A549 (cell line): ENCODE measurements at regions not wholly inside any gene's neighbourhood (a gene's known extent, or its start where the extent isn't known, plus 50 kb on each side); places are given as distances from the start of the nearest gene placed in this dataset.
A peak's percentile ranks its signal among the peaks of the same experiment; 100 is the strongest.

ENCODE experiments used
- ATAC-seq, 2 experiments: fragments of 200-7000 bp in 1 of 2; fragments of >200 bp in 1 of 2; cut with Nextera tagmentation in 1 of 2; cut with Tn5 transposase in 1 of 2; 3 replicates each; pipeline versions ENCODE4 v1.8.0 to v1.9.1; 2018 to 2020; ENCODE audit warnings: mild to moderate bottlenecking in 1 of 2, moderate library complexity in 1 of 2
- CTCF ChIA-PET: fragments of 300-600 bp; sonication (Branson Sonifier 250); formaldehyde crosslinking; extraction: SDS; loops from one replicate; lab custom pipeline; 2021; ENCODE audit warnings: antibody characterized with exemption, inconsistent platforms; lab: Yijun Ruan, JAX
- POLR2A ChIA-PET: fragments of 350-600 bp; formaldehyde crosslinking; extraction: SDS; loops from one replicate; lab custom pipeline; 2021; ENCODE audit warnings: antibody characterized with exemption, inconsistent platforms; lab: Yijun Ruan, JAX
- DNase-seq, 2 experiments: peaks; one replicate each; pipeline versions ENCODE4 v3.0.0 to v3.0.0-alpha.2; 2011 to 2016; ENCODE audit warnings: low read depth in 1 of 2, low spot score in 1 of 2
- FAIRE-seq: peaks from 2 replicates; lab custom pipeline; 2011; peaks lifted over from hg19 to GRCh38; lab: Jason Lieb, UNC
- H3K27ac ChIP-seq, 2 experiments: fragments of >200 bp; sonication (Bioruptor Twin); formaldehyde crosslinking; 3 replicates each; pipeline ENCODE4 v1.5.1; 2016 to 2017
- H3K4me1 ChIP-seq: fragments of >200 bp; sonication (Bioruptor Twin); formaldehyde crosslinking; 3 replicates; pipeline ENCODE4 v1.6.1; 2016
- H3K4me2 ChIP-seq: fragments of >200 bp; sonication (Bioruptor Twin); formaldehyde crosslinking; 3 replicates; pipeline ENCODE4 v1.6.1; 2016
- H3K4me3 ChIP-seq: fragments of >200 bp; sonication (Bioruptor Twin); formaldehyde crosslinking; 3 replicates; pipeline ENCODE4 v1.5.1; 2016
- H3K9me3 ChIP-seq: fragments of >200 bp; sonication (Bioruptor Twin); formaldehyde crosslinking; 3 replicates; pipeline ENCODE4 v1.6.1; 2016
- ATOH8 ChIP-seq: fragments of 250-450 bp; sonication (Bioruptor Pico); IDR thresholded peaks from 2 replicates; pipeline ENCODE4 v1.5.0; 2020; ENCODE audit warnings: low read depth, mild to moderate bottlenecking, moderate library complexity
- BCL3 ChIP-seq: fragments of >200 bp; sonication (Bioruptor Twin); formaldehyde crosslinking; IDR thresholded peaks from 3 replicates; pipeline ENCODE4 v1.6.1; 2016
- CEBPB ChIP-seq, 2 experiments: fragments of >200 bp in 1 of 2; sonication (Bioruptor Twin) in 1 of 2; formaldehyde crosslinking in 1 of 2; IDR thresholded peaks; 2 replicates each; pipeline ENCODE4 v1.6.1; 2012 to 2016
- CHD2 ChIP-seq: fragments of 150-350 bp; IDR thresholded peaks from 2 replicates; pipeline ENCODE4 v1.6.1; 2014; ENCODE audit warnings: low read length; ENCODE audit not compliant: partially characterized antibody
- CTCF ChIP-seq: fragments of >200 bp; sonication (Bioruptor Twin); formaldehyde crosslinking; IDR thresholded peaks from 3 replicates; pipeline ENCODE4 v1.5.1; 2016
- ELK1 ChIP-seq: fragments of 150-350 bp; IDR thresholded peaks from 2 replicates; pipeline ENCODE4 v1.6.1; 2014; ENCODE audit warnings: low read depth, mild to moderate bottlenecking, low read length
- EP300 ChIP-seq, 2 experiments: fragments of >200 bp; sonication (Bioruptor Twin); formaldehyde crosslinking; IDR thresholded peaks; 2 replicates in 1 of 2; 3 replicates in 1 of 2; pipeline ENCODE4 v1.6.1; 2016 to 2017
- FOSL2 ChIP-seq, 2 experiments: fragments of 450-650 bp in 1 of 2; fragments of >200 bp in 1 of 2; sonication (Bioruptor Twin) in 1 of 2; formaldehyde crosslinking; IDR thresholded peaks; 2 replicates each; pipeline versions ENCODE4 v1.5.0 to v1.6.1; 2016 to 2020; ENCODE audit warnings: mild to moderate bottlenecking in 1 of 2, moderate library complexity in 1 of 2
- GATA3 ChIP-seq: IDR thresholded peaks from 2 replicates; pipeline ENCODE4 v1.6.1; 2012; ENCODE audit warnings: borderline replicate concordance
- HDAC2 ChIP-seq: fragments of 200-600 bp; sonication (generic); IDR thresholded peaks from 2 replicates; pipeline ENCODE4 v1.6.1; 2016
- HOXA7 ChIP-seq: fragments of 250-450 bp; sonication (Bioruptor Pico); IDR thresholded peaks from 2 replicates; pipeline ENCODE4 v1.5.0; 2020; ENCODE audit warnings: mild to moderate bottlenecking, moderate library complexity
- HOXB5 ChIP-seq: fragments of 250-450 bp; sonication (Bioruptor Pico); IDR thresholded peaks from 2 replicates; pipeline ENCODE4 v1.5.0; 2020; ENCODE audit warnings: mild to moderate bottlenecking, moderate library complexity
- JUN ChIP-seq, 2 experiments: fragments of >200 bp; sonication (Bioruptor Twin); formaldehyde crosslinking; IDR thresholded peaks; 2 replicates in 1 of 2; 3 replicates in 1 of 2; pipeline ENCODE4 v1.6.1; 2016 to 2017
- JUNB ChIP-seq: fragments of >200 bp; sonication (Bioruptor Twin); formaldehyde crosslinking; IDR thresholded peaks from 2 replicates; pipeline ENCODE4 v1.6.1; 2016
- KDM5A ChIP-seq: fragments of 200-600 bp; sonication (generic); IDR thresholded peaks from 2 replicates; pipeline ENCODE4 v1.6.1; 2016; ENCODE audit warnings: antibody characterized with exemption, mild to moderate bottlenecking
- MAZ ChIP-seq: fragments of 150-350 bp; IDR thresholded peaks from 2 replicates; pipeline ENCODE4 v1.6.1; 2014; ENCODE audit warnings: antibody characterized with exemption, low read depth, low read length, borderline replicate concordance
- NR3C1 ChIP-seq: fragments of >200 bp; sonication (Bioruptor Twin); formaldehyde crosslinking; IDR thresholded peaks from 3 replicates; pipeline ENCODE4 v1.6.1; 2017
- RAD21 ChIP-seq, 2 experiments: fragments of >200 bp in 1 of 2; sonication (Bioruptor Twin) in 1 of 2; formaldehyde crosslinking in 1 of 2; IDR thresholded peaks in 1 of 2; conservative IDR thresholded peaks in 1 of 2; 2 replicates in 1 of 2; 3 replicates in 1 of 2; pipeline ENCODE4 v1.6.1; 2012 to 2018; ENCODE audit warnings: inconsistent platforms in 1 of 2
- RCOR1 ChIP-seq: fragments of 150-350 bp; IDR thresholded peaks from 2 replicates; pipeline ENCODE4 v1.6.1; 2014; ENCODE audit warnings: antibody characterized with exemption, low read length, low read depth
- RNF2 ChIP-seq: fragments of 200-600 bp; sonication (generic); IDR thresholded peaks from 2 replicates; pipeline ENCODE4 v1.6.1; 2016; ENCODE audit warnings: low read depth, mild to moderate bottlenecking, antibody characterized with exemption, moderate library complexity, borderline replicate concordance
- SMC3 ChIP-seq: fragments of >200 bp; sonication (Bioruptor Twin); formaldehyde crosslinking; IDR thresholded peaks from 3 replicates; pipeline ENCODE4 v1.6.1; 2018; ENCODE audit warnings: inconsistent platforms
- TP53 ChIP-seq: fragments of 250-450 bp; sonication (Bioruptor Pico); IDR thresholded peaks from 2 replicates; pipeline ENCODE4 v1.5.0; 2021; ENCODE audit warnings: mild to moderate bottlenecking, moderate library complexity
- USF2 ChIP-seq: fragments of 450-650 bp; IDR thresholded peaks from 2 replicates; pipeline ENCODE4 v1.6.1; 2014; ENCODE audit warnings: antibody characterized with exemption
- ZNF302 ChIP-seq: fragments of 250-450 bp; sonication (Bioruptor Pico); IDR thresholded peaks from 2 replicates; pipeline ENCODE4 v1.9.0; 2021; ENCODE audit warnings: inconsistent platforms, mild to moderate bottlenecking, moderate library complexity
- ZSCAN20 ChIP-seq: fragments of 250-450 bp; sonication (Bioruptor Pico); IDR thresholded peaks from 2 replicates; pipeline ENCODE4 v1.8.0; 2022; ENCODE audit warnings: mild to moderate bottlenecking, moderate library complexity
- WGBS: methylation state at CpG from one replicate; pipeline ENCODE4 v1.1.6; 2017; ENCODE audit errors: missing lambda C conversion rate; 5-methylcytosine and 5-hydroxymethylcytosine counted together

- ATAC-seq: peak in 1 of 2 experiments; percentile 71; a peak in 3 of 6 replicates
- Histone ChIP-seq H3K9me3 (peaks cover 6% of the 10 kb centered on the region; the same call in 1 of the 3 replicates), H3K4me3 (no peak overlapping the region), H3K4me1 (peaks cover 21% of the 10 kb centered on the region), H3K4me2 (peak overlapping the region; percentile 54), H3K27ac (peak overlapping the region; percentile 48 to 93)
- 5% methylated on average over 2 of the region's 2 CpGs for WGBS
- FAIRE-seq: peak; percentile 51
- ChIA-PET POLR2A (interaction anchor here (1.3 kb wide), 1 partner anchor 25 kb away, joined by 4 read pairs; no protein-coding TSS in a partner anchor), CTCF (interaction anchor here (1.1 to 1.2 kb wide), 2 partner anchors 193 to 459 kb away, joined by 3 read pairs; no protein-coding TSS in a partner anchor)
- peak in 1 of 2 experiments; percentile 56 for DNase-seq
- TF ChIP-seq FOSL2 (IDR thresholded peaks at IDR 0.05): no peak
- peak; percentile 71 for TF ChIP-seq FOSL2 (CRISPR knock-in tag; IDR thresholded peaks at IDR 0.05)
- TF ChIP-seq JUN (IDR thresholded peaks at IDR 0.05): 0 out of 5 replicates have a peak, but pooled peaks have one; percentile 45 to 64
- peak; percentile 75 for TF ChIP-seq GATA3
- 0 out of 2 replicates have a peak, but pooled peaks have one; percentile 21 for TF ChIP-seq HOXB5 (CRISPR knock-in tag)
- 0 out of 3 replicates have a peak, but pooled peaks have one; percentile 47 for TF ChIP-seq BCL3
- no peak for TF ChIP-seq RCOR1
- peak; percentile 52 to 71; a peak in 3 of 5 replicates for TF ChIP-seq EP300 (IDR thresholded peaks at IDR 0.05)
- TF ChIP-seq CHD2: no peak
- peak; percentile 63 for TF ChIP-seq JUNB
- TF ChIP-seq KDM5A: no peak
- peak; percentile 19; the same call in 2 of the 3 replicates for TF ChIP-seq SMC3
- peak in 1 of 2 experiments; percentile 56; a peak in 3 of 4 replicates for TF ChIP-seq CEBPB (IDR thresholded peaks at IDR 0.05)
- TF ChIP-seq, all 56 proteins: peak for 9
Measured at GRCh38 chr3:30233913-30234646, 372.3 kb upstream of the TGFBR2 start.

- ChIA-PET POLR2A (no interaction called here), CTCF (interaction anchor here (1.2 kb wide), 1 partner anchor 84 kb away, joined by 3 read pairs; no protein-coding TSS in a partner anchor)
- TF ChIP-seq RNF2 (no peak), NR3C1 (no peak), SMC3 (no peak), HOXA7 (no peak)
- FAIRE-seq (no peak), DNase-seq (no peak), ATAC-seq (no peak)
- peak overlapping the region in 1 of 2 experiments; percentile 64; a peak in 4 of 6 replicates for H3K27ac ChIP-seq
- H3K9me3 ChIP-seq: peaks cover 6% of the 10 kb centered on the region; the same call in 1 of the 3 replicates
- WGBS: 88% methylated on average over 3 of the region's 3 CpGs
- H3K4me2 ChIP-seq: no peak overlapping the region
- H3K4me3 ChIP-seq: no peak overlapping the region
- peaks cover 25% of the 10 kb centered on the region for H3K4me1 ChIP-seq
Measured at GRCh38 chr3:30236011-30236410, 370.4 kb upstream of the TGFBR2 start.

- FAIRE-seq: no peak
- ChIA-PET POLR2A (no interaction called here), CTCF (no interaction called here)
- Histone ChIP-seq H3K9me3 (peaks cover 6% of the 10 kb centered on the region; the same call in 1 of the 3 replicates), H3K27ac (peak overlapping the region; percentile 19 to 60; a peak in 4 of 6 replicates), H3K4me2 (no peak overlapping the region), H3K4me1 (peaks cover 24% of the 10 kb centered on the region), H3K4me3 (no peak overlapping the region)
- 89% methylated on average over 4 of the region's 4 CpGs for WGBS
- peak in 1 of 2 experiments; percentile 42; a peak in 1 of 6 replicates for ATAC-seq
- no peak for DNase-seq
- TF ChIP-seq GATA3: no peak
- TF ChIP-seq ZNF302 (CRISPR knock-in tag): no peak
- TF ChIP-seq ZSCAN20 (CRISPR knock-in tag): no peak
- no peak for TF ChIP-seq RAD21 (conservative IDR thresholded peaks at IDR 0.05 in 1 of 2, IDR thresholded peaks at IDR 0.05 in 1 of 2)
- TF ChIP-seq MAZ: no peak
- TF ChIP-seq USF2: no peak
- no peak for TF ChIP-seq NR3C1
- no peak for TF ChIP-seq ATOH8 (CRISPR knock-in tag)
- TF ChIP-seq TP53 (CRISPR knock-in tag): no peak
- TF ChIP-seq BCL3: no peak
- TF ChIP-seq CTCF: no peak
- TF ChIP-seq ELK1: no peak
- TF ChIP-seq HDAC2: no peak
Measured at GRCh38 chr3:30241721-30242120, 364.7 kb upstream of the TGFBR2 start.
